ENCODE measurements at regions not wholly inside any gene's neighbourhood (a gene's known extent, or its start where the extent isn't known, plus 50 kb on each side); places are given as distances from the start of the nearest gene placed in this dataset.

GRCh38 chr11:10641912-10642697, 51.5 kb downstream of the IRAG1 start:
- DNase-seq, result no peak

- no peak for DNase-seq
These were observed 52.2 kb downstream of the IRAG1 start for GRCh38 chr11:10641177-10641911.

GRCh38 chr11:10640308-10640707, 53.2 kb downstream of the IRAG1 start:
- no peak for DNase-seq

GRCh38 chr11:10639350-10639749, 54.2 kb downstream of the IRAG1 start:
- DNase-seq, result no peak

GRCh38 chr11:10638316-10638925, 55.1 kb downstream of the IRAG1 start:
- no peak for DNase-seq

GRCh38 chr11:10637731-10638151, 55.8 kb downstream of the IRAG1 start:
- DNase-seq, result peak; percentile 15

GRCh38 chr11:10634407-10634806, 59.1 kb downstream of the IRAG1 start:
- no peak for DNase-seq

GRCh38 chr11:10633261-10633660, 60.3 kb downstream of the IRAG1 start:
- DNase-seq, result no peak

GRCh38 chr11:10632483-10632882, 61.1 kb downstream of the IRAG1 start:
- DNase-seq, result no peak

GRCh38 chr11:10631761-10632160, 61.8 kb downstream of the IRAG1 start:
- DNase-seq, result no peak

GRCh38 chr11:10629411-10630002, 61.0 kb upstream of the LYVE1 start:
- no peak for DNase-seq

GRCh38 chr11:10628508-10629236, 60.2 kb upstream of the LYVE1 start:
- no peak for DNase-seq

GRCh38 chr11:10627816-10628215, 59.4 kb upstream of the LYVE1 start:
- no peak for DNase-seq

- no peak for DNase-seq
These were observed 58.8 kb upstream of the LYVE1 start for GRCh38 chr11:10627291-10627690.

- no peak for DNase-seq
These were observed 57.5 kb upstream of the LYVE1 start for GRCh38 chr11:10625982-10626311.

- DNase-seq, result no peak
These were observed 57.0 kb upstream of the LYVE1 start for GRCh38 chr11:10625281-10625981.

- DNase-seq, result peak; percentile 62
These were observed 55.6 kb upstream of the LYVE1 start for GRCh38 chr11:10623797-10624761.

GRCh38 chr11:10622957-10623791, 54.7 kb upstream of the LYVE1 start:
- DNase-seq, result no peak

- DNase-seq, result no peak
These were observed 53.6 kb upstream of the LYVE1 start for GRCh38 chr11:10622108-10622507.

GRCh38 chr11:10619131-10619680, 50.7 kb upstream of the LYVE1 start:
- no peak for DNase-seq
